Dermis blood vessel endothelial cell (primary cell): ENCODE measurements at regions not wholly inside any gene's neighbourhood (a gene's known extent, or its start where the extent isn't known, plus 50 kb on each side); places are given as distances from the start of the nearest gene placed in this dataset.
A peak's percentile ranks its signal among the peaks of the same experiment; 100 is the strongest.

Experiments used
- DNase-seq: peaks from one replicate; pipeline ENCODE4 v3.0.0; 2010

DNA sequence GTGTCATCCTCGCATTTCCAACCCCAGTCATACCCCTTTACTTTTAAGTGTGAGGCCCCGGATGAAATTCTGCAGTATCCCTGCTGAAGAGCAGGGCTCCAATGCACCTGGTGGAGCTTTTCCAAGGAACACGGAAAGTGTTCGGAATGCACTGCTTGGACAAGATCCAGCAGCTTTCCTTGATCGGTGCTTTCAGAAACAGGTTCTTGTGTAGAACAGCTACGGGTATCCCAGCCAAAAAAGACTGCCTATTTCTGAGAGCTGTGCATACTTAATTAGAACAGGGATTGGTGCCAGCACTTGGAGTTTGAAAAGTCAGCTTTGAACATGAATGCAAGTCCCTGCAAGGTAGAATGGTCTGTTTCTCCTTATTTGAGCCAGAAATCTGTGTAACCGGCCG is 87.2 kb upstream of the C1QTNF9B start:
- DNase-seq, result no peak

DNA sequence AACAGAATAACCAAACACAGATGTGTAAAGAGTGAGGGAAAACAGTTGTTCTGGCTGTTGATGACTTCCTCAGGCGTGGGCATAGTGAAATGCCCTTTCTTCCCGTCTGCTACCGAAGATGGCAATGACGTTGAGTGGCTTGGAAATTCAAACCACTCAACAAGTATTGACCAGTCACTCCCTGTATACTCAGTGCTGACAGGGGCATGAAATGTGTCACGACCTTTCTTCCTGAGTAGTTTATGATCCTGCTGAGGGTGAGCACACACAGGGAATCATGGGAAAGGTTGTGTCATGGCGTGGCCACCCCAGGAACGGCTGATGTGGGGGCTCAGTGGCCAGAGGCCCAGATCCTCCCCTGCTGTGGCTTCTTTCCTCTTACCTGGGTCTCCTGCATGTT is 87.8 kb upstream of the C1QTNF9B start:
- DNase-seq, result no peak

DNA sequence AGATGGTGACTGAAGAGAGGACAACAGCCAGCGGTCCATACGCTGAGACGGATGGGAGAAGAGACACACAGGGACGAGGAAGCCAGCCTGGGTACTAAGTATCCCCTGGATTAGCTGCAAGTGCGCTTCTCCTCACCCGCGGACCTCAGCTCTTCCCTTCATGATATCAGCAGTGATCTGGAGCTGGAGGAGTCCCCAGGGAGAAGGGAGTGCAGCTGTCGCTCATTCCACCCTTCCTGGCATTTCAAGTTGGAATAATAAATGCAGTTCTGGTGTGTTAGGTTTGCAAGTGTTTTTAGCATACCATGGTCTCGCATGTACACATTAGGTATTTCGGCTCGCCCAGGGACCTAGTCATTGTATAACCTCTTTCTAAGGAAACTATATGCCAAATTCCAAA is 88.5 kb upstream of the C1QTNF9B start:
- no peak for DNase-seq

DNA sequence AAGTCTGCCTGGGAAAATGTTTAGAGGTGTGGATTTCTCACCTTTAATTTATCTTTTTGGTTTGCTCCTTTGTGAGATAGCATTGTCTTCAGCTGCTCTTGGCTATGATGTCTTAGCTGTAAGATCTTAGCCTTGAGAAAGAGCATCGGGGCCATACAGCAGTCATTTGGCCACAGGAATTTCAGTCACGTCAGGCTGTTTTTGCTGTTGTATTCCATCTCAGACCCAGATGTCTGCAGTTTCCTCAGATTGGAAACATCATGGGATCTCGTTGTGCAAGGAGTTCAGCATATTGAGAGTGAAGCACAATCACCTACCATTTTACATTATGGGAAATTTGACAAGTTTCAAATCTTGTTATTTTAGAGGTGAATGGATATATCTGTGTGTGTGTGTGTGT is 89.3 kb upstream of the C1QTNF9B start:
- DNase-seq, result no peak

DNA sequence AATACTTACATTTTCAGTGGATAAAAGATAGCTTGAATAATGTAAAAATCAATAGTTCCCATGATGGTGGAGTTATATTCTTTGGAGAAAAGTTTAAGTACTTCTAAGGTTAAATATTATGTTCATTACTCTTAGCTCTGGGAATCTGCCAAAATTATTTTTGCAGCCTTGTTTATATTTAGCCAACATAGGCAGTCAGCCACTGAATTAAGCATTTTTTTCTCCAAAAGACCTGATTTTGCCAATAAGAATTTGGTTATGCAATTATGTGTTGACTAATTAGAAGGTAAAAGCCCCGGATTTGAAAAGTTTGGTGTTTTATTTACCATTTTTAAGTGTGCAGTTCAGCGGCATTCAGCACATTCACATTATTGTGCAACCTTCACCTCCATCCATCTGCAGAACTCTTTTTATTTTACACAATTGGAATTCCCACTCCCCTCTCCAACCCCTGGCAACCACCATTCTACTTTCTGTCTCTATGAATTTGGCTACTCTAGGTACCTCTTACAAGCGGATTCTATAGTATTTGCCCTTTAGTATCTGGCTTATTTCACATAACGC is 90.1 kb upstream of the C1QTNF9B start:
- DNase-seq, result no peak

DNA sequence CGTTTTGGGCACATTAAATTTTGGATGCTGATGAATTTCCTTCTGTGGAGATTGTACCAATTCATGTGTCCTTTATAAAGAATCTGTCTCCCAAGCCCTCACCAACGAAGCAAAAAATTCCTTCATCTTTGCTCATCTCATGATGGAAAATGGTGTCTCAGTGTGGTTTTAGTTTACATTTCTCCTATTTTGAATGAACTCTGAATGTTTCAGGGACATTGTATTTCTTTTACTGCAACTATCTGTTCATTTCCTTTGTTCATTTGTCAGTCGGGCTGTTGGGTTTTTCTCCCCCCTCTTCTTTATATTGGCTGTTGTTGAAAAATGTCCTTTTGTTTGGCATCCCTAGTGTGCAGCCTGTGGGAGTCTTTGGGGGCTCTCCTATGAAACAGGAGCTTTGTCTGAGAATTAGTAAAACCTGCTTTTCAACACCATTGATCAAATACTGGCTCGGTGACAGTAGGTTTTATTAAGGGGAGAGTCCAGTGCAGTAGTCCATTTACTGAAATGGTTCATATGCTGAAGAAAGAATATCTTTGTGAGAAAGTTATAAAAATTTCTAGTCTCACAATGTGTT is 91.3 kb upstream of the C1QTNF9B start:
- no peak for DNase-seq

DNA sequence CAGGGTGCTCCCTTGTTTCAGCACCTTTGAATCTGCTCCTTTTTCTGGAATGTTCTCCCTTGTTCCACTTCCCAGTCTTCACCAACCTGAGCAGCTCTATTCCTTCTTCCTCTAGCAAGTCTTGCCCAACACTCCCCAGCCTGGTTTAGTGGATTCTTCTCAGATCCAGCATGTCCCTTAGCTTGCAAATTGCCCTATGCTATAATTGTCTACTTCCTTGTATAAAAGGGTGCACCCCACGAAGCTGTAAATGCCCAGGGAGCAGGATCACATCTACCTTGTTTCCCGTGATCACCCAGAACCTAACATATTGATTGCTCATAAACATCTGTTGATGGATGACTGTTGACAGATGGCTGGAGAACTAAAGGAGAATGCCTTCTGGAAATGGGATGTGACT is 93.2 kb upstream of the C1QTNF9B start:
- DNase-seq, result no peak

DNA sequence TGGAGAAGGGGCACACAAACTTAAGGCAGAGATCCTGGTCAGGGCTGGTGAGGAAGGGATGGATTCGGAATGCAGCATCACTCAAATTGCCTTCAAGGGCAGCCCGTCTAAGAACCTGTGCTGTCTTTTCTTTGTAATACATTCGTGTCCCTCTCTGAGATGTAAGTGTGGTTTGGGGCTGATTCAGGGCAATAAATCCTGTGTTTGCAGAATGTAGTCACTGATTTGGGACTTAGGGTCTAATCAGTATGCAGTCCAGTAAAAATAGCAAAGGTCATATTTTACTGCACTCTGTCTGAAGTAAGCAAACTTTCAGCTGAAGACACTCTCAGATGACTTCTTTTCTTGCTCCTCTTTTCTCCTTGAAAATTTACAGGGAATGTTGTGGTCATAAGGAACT is 93.8 kb upstream of the C1QTNF9B start:
- DNase-seq, result no peak

DNA sequence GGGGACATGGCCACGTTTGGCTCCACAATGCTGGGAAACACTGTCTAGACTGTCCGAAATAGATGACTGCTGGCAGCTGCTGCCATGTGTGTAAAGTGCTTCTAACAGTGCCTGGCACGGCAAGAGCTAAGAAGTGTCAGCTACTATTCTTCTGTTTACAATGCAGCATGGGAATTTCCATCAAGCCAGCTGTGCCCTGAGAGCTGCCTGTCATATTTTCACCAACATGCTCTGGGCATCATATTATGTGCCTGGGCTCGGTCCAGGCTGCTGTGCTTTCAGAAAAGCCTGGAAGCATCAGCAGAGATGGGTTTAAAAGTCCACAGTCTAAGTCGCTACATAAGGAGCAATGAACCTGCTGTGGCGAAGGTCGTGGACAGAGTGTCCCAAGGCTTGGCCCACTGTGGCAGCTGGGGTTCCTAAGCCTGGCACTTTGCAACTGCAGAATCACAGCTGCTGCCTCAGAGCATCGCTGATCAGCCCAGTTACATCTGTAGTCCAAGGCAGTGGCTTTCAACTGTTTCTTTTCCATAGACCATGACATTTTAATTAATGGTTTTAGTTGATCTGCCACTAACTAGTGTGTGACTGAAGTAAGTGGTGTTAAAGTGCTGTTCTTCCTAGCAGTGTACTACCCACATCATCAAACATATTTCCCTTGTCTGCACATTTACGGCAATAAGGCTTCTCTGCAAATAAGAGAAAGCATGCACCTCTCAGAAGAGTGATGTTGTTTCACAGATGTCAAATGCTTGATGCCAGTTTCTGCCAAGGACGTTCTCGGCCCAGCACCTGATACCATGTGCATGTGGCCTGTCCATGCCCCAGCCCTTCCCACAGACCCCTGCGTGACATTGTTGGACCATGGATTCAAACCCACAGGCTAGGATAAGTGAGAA is 95.7 kb upstream of the C1QTNF9B start:
- DNase-seq, result no peak

DNA sequence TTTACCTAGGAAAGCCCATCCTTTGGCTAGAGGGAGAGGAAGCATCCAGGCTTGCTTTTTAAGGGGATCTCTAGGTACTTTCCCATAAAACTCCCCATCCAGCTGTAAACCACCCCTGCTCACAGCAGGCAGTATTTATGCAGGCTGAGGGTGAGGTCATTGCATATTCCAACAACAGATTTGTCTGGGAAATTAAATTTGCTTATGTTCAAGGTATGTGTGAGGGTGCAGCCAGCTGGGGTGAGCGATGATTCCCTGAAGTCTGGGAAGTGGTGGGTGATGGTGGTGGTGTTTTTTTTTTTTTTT is 96.3 kb upstream of the C1QTNF9B start:
- no peak for DNase-seq

DNA sequence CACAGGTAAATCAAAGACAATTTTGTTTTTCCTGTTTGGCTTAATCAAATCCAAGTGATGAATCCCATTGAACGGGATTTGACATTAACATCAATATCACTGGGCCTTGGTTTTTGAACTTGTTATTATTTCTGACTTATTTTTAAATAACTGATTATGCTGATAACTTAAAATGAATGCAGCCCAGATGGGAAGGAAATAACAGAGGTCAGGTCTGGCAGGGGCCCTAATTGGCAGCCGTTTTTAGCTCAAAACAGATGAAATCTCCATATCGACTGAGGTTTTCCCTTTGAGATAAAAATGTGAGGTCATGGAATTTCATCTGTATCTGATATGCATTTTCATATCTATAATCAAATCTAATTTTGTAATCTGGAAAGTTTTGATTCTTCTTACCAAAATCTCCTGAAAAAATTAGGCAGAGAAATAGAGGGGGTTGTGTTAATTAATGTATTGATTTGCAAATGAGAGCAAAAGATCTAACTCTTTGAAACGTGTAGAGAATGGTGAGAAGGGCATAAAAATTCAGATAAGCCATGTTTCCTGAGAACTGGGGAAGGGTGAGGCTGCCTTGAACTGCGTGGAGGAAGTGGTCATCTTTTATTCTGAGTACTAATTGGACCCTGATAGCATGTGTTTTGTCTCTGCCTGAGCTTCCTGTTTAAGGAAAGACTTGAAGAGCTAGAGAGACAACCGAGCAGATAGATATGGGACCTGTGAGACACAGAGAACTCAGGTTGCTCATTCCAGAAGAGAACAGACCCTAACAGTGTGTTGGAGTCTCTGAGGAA is 98.2 kb upstream of the C1QTNF9B start:
- peak; percentile 36 for DNase-seq

DNA sequence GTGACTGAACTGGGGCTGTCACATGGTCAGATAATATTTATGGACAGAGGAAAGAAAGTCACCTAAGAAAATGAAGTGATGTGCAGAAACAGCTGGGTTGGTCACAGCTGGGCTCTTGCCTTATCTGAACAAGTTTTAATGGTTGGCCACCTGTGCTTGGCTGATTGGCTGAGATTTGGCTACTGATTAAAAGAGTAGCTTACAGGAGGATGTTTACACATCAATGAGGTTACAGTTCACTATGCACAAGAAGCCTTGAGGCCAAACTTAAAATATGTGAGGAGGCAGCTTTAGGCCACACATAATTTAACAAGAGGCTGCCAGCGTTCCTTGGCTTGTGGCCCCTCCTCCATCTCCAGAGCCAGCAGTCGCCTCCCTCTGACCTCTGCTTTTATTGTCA is 99.2 kb upstream of the C1QTNF9B start:
- DNase-seq, result no peak

DNA sequence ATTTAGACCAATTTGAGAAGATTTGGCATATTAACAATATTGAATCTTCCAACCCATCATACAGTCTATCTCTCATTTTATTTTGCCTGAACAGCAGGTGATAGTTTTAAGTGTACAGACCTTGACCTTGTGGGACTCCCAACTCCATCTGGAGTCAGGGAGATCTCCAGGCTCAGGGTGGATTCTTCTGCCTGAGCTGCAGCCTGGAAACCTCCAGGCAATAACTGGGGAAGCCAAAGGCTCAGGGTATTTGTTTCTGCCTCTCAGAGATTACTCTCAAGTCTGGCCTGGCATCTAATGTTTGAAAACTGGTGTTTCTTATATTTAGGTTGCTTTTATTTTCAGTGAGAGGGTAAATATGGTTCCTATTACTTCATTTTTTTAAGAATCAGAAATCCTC is 102.1 kb upstream of the C1QTNF9B start:
- no peak for DNase-seq

DNA sequence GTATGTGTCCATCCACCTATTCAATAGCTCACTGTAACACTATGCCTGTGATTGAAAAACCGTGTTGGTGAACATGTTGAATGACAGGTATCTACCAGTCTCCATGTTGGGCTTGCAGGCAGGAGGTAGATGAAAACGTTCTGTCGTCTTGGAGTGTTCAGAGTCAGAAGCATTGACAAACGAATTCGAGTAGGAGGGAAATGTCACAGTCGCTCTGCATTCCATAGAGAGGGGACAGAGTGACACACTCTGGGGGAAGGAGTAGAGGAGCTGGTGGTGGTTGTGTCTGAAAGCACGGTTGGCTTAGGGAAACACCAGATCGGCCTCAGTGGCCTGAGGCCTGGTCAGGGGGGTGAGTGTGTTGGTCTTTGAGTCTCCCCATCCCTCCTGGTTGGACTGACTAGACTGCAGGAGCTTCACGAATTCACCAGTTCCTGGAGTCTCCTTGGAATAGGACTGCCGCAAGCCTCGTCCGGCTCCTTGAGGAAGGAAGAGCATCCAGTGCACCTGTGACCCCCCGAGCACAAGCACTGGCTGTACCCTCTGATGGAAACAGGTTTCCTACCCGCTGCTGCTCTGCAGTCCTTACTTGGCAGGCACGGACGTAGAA is 105.0 kb upstream of the C1QTNF9B start:
- no peak for DNase-seq

DNA sequence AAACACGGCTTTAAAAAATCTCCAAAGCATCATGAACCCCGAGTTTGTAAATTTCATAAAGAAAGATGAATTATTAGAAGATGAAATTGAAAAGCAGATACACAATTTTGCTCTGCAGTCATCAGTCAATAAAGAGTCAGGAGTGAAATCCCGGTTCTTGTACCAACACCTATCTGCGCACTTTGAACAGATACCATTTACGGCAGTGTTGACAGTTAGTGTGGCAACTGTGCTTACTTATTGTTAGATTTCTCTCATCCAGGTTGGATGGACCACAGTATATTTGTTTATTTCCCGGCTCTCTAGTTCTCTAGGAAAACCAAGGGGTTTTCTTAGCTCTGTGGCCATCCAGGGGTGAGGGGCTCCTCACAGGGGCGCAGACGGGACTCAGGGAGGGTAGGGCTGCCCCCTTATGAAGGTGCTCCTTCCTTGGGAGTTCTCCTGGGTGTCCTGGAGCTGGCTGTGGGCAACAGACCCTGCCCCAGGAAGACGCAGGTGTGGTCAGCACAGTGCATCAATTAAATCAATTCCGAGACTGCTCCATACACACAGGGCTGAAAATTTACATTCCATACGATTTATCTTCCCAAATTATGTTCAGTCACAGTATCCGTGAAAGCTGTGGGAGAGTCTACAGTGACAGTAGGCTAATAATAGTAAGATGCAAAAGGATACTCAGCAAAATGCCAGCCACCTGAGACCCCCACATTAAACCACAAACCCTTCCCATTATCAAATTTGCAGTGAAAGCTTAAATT is 107.0 kb upstream of the C1QTNF9B start:
- DNase-seq, result no peak

DNA sequence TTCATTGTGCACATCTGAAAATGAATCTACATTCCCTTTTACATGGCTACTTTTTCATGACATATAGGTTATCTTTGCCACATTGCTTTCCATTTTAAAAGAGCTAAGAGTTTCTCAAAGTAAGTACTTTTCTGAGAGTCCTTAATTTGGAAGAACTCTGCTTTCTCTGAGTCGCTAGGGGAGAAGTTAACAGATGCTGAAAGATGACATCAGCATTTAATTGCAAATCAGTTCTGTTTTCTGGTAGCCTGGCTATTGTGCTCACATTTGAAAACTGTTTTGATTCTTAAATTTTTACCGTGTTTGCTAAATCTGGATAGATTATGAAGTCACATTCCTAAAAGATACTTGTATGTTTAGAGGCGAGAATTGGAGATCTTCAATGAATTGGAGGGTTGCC is 107.7 kb upstream of the C1QTNF9B start:
- DNase-seq, result no peak

DNA sequence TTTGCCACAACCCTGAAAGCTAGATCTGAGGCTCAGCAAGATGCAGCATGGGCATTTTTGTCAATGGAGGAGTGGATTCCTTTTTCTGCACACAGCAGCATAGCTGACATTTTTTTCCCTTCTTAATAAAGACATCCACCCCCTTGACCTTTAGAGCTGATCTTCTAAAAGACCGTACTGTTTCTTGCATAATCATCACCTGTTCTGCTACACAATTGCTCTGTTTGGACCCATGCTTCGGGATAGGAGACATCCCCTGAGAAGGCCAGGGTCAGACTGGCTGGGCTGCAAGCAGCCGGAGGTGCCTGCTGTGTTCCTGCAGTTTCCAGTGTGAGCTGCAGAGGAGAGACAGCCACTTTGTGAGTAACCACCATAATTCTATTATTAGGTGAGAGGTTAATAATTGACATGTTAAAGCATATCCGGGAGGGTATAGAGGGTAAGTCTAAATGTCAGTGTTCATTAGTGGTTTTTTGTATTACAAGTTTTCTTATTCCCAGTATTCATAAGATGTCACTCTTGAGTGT is 108.5 kb upstream of the C1QTNF9B start:
- no peak for DNase-seq

DNA sequence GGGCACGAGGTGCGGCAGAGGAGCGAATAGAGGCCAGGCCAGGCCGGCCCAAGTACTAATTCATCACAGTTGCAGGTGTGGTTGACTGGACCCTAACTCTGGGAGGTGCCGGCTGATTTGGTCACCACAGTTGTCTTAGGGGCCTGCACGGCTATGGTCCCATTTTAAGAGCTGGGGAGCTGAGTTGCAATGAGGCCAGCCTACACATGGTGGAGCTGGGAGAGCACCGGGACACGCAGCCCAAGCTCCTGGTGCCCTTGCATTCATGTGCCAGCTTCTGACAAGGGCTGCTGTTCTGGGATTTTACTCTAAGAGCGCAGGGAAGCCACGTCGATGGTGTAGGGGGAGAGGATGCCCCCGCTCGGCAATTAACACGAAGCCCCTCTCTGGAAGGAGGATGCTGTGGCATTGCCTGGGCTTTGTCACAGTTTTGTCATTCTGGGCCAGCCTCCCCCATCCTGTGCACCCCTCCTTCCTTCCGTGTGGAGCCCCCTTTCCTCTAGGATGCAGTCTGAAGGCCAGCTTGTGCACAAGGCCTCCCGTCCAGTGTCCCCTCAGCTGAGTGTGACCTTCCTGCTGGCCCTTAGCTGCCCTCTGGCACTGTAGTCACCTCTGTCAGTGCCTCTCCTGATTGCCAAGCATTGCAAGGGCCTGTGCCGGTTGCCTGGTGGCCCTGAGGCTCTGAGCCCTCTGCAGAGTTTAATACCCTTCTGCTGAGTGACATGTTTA is 109.4 kb upstream of the C1QTNF9B start:
- no peak for DNase-seq

DNA sequence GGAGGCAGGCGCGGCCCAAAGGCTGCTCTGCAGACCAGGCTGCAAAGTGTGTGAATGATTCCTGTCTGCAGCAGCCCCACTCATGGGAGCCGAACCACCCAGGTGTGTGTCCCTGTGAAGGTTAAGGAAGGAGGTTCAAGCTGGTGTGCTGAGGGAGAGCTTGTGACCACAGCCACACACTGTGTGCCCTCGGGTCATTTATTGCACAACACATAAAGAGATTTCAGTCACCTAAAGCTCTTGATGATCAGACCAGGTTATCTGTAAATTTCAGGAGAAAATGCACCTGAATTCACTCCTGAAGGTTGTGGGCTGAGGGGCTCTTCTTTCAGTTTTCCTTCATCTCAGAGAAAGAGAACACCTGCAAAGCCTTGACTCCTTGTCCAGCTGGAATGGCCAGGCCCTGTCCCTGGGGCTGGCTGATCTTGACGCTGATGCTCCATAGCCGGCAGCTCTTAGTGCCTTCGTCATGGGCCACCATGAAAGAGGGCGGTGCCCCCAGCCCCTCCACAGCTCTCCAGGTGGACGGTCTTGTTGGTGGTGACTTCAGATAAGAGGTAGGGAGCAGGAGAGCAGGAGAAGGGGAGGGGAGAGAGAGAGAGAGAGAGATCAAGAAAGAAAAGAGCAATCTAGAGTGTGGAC is 110.8 kb upstream of the C1QTNF9B start:
- DNase-seq, result no peak

DNA sequence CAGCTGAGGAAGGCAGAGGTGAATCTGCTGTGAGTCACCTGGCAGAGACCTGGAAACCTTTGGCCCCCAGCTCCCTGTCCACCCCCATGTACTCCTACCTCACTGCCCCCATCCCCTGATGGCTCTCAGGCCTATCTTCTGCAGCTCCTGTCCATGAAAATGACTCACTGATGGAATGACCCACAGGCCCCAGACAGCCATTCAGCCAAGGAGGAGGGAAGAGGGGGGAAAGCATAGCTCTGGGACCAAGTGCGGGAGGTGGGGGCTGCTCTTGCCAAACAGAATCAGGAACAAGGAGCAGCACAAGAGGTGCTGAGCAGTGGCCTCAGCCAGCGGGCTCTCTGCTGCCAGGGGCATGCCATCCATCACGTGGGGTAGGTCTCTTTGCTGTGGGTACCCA is 111.4 kb upstream of the C1QTNF9B start:
- DNase-seq, result no peak

DNA sequence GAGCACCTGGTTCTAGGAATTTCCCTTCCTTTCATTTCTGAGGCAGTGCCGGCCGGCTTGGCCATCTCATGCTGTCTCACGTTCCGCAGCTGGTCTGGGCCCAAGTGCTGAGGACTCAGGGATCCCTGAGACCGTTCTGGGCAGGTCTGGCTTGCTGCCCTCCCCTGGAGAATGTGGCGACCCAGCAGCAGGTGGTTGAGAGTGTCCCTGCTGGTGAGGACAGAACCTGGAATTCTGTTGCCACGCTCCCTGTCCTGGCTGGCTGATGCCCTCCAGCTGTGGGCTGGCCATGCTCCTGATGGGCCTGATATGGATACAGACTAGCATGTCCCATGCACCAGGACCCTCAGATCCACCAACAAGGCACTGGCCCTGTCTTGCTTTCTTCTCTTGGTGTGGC is 114.0 kb upstream of the C1QTNF9B start:
- no peak for DNase-seq
